NCI-H128 (cell line): ENCODE measurements at regions not wholly inside any gene's neighbourhood (a gene's known extent, or its start where the extent isn't known, plus 50 kb on each side); places are given as distances from the start of the nearest gene placed in this dataset.

Experiments used
- DNase-seq: peaks from one replicate; lab custom pipeline; 2025; ENCODE audit not compliant: unreplicated experiment; lab: John Stamatoyannopoulos, UW

DNA sequence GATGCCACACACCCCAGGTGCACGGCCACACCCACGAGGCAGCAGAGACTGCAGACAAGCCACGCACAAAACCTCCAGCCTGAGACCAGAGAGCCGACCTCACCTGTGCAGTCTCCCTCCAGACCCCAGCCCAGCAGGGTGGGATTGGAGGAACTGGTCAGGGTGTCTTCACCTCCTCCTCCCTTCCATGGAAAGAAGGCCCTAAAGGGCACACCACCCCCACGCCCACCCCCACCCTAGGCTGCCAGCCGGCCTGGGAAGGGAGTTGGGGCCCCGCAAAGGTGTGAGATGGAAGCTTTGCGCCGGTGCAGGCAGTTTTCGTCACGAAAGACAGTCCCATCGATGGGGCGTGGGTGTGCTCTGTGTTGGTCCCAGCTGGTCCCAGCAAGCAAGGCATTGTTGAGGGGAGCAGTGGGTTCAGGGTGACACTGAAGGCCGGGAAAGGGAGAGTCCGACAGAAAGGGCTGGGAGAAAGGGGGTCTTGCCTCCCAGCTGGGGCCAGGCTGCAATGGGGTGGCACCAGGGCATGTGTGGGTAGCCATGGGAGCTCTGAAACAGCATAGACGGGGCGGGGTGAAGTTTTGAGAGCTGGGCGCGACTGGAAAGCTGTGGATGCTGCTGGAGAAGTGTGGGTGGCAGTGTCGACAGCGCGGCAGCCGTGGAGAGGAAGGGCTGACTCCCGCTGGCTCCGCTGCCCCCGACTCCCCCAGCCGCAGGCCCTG, 349.2 kb downstream of the GLRX3 start:
- DNase-seq: no peak

DNA sequence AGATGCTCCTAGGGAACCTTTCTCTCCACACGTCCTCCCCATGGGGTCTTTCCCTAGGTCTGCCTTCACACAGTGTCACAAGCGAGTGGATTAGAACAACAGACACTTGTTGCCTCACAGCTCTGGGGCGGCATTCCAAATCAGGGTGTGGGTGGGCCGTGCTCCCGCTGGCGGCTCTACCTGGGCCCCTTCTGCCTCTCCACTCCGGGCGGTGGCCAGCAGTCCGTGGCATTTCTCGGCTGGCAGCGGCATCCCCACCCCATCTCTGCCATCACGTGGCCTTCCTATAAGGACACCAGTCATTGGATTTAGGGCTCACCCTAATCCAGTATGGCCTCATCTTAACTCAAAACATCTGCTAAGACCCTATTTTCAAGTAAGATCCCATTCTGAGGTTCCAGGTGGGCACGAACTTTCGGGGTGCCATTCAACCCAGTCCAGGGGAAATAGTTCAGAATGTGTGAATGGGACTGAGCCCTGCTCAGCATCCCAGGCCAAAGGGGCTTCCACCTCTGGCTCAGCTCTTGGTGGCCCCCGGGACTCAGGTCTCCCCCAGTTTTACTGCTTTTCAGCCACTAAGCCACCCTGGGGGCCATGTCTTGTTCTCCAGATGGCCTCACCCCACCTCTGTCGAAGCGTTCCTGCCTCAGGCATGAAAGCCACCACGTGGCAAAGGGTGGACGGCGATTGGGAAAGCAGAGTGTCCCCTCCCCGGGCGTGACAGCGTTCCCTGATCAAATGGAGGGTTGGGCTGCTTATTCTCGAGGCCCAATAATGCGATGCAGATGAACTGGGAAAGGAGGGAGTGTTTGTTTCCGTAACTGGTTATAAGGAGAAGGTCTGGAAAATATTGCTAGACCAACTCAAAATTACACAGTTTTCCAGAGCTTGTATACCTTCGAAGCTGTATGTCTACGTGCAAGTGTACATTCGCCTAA, 350.0 kb downstream of the GLRX3 start:
- DNase-seq: no peak

- DNase-seq: no peak
Measured at GRCh38 chr10:130486906-130487305, 350.7 kb downstream of the GLRX3 start.

DNA sequence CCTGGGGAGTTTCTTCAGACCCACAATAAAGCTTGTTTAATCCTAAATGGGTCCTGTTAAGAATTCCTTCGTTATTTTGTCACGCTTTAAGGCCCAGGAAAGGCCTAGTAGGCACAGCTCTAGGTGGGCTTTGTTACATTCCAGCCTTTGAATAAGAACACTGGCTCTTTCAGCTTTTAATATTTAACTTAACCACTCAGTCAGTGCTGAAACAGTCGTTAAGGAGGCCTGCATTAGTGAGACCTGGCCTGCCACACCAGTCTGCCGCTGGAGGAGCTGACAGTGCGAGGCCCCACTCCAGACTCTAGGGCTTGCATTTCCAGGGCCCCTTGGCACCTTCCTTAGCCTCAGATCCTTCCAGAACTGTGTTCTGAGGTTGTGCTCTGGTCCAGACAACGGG, 351.4 kb downstream of the GLRX3 start:
- no peak for DNase-seq

GRCh38 chr10:130489891-130490290, 353.7 kb downstream of the GLRX3 start:
- no peak for DNase-seq

GRCh38 chr10:130491011-130491692, 355.0 kb downstream of the GLRX3 start:
- no peak for DNase-seq

- no peak for DNase-seq
Measured at GRCh38 chr10:130491693-130492050, 355.5 kb downstream of the GLRX3 start.

DNA sequence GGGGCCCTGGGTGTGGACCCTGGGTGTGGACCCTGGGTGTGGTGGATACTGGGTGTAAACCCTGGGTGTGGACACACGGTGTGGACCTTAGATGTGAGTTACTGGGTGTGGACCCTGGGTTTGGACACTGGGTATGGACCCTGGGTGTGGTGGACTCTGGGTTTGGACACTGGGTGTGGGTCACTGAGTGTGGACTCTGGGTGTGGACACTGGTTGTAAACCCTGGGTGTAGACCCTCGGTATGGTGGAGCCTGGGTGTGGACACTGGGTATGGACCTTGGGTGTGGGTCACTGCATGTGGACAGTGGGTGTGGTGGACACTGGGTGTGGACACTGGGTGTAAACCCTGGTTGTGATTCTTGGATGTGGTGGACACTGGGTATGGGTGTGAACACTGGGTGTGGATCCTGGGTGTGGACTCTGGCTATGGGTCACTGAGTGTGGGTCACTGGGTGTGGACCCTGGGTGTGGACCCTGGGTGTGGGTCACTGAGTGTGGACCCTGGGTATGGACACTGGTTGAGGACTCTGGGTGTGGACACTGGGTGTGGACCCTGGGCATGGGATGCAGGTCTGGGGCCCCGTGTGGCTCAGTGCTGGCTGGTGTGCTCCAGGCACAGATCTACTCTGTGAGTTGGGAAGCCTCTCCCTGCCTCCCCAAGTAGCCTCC, 356.2 kb downstream of the GLRX3 start:
- no peak for DNase-seq

GRCh38 chr10:130493021-130493420, 356.8 kb downstream of the GLRX3 start:
- no peak for DNase-seq

DNA sequence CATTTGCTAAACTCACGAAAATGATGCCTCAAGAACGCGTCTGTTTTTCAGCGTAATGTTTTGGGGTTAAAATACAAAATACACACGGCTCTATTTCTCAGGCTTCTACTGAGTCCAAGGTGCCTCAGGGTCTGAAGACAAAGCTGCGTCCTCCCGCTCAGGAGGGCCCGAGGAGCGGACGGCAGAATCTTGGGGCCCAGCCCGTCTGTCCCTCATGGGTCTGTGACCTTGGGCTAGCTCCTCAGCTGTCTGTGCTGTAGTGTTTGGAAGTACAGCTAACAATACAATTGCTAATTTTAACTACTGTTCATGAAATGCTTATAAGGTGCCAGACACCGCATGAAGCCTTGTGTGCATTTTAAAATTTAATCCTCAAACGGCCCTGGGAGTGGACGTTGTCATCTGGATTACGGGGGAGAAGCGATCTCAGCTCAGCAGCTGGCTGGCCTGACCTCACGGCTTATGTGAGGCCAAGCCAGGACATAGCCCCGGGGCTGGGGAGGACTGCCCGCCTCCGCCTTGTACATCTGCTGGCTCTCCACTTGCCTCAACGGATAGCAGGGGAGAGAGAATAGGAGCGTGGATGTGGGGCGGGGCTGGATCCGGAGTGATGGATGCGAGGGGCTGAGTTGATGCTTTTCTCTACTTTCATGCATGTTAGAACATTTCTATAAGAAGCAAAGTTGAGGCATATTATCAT, 357.4 kb downstream of the GLRX3 start:
- DNase-seq: no peak

DNA sequence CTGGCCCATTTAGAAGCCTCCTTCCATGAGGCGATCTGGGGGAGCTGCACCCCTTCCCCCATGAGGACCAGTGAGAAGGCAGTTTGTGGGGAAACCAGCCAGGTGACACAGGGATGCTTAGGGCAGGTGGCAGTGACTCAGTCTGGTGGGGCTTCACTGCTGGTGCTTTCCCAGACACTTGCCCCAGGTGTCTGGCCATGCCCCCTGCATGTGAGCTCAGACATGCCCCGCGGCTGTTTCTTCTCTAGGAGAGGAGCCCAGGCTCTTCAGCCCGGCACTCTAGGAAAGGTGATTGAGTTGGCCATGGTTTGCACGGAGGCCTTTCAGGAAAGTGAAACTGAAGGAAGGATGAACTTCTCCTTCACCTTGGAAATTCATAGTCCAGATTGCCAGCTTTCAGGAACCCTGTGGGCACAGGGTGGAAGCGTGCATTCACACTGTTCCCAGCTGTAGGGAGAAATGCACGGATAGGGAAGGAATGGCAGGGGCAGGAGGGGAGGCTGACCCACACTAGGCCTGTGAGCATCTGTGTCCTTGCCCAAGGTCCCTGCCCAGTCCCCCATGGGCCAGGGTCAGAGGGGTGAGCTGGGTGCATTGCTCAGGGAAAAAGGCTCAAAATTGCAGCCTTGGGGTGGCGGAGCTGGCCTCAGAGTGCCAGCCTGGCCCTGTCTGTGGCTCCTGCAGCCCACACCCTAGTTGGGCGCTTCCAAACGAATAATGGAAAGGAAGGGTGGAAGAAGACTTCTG, 359.1 kb downstream of the GLRX3 start:
- DNase-seq: no peak

- DNase-seq: no peak
Measured at GRCh38 chr10:130495891-130496636, 359.9 kb downstream of the GLRX3 start.

GRCh38 chr10:130497056-130498010, 361.1 kb downstream of the GLRX3 start:
- no peak for DNase-seq

GRCh38 chr10:130498042-130498441, 361.9 kb downstream of the GLRX3 start:
- DNase-seq: no peak

GRCh38 chr10:130498934-130499333, 362.7 kb downstream of the GLRX3 start:
- no peak for DNase-seq

- no peak for DNase-seq
Measured at GRCh38 chr10:130499541-130499940, 363.4 kb downstream of the GLRX3 start.

- DNase-seq: no peak
Measured at GRCh38 chr10:130500261-130501000, 364.2 kb downstream of the GLRX3 start.
